Jurkat, Clone E6-1 (cell line): ENCODE measurements at regions not wholly inside any gene's neighbourhood (a gene's known extent, or its start where the extent isn't known, plus 50 kb on each side); places are given as distances from the start of the nearest gene placed in this dataset.
"Not testable (repeated sequence)": the region's sequence is repeated elsewhere in the genome, so short reads cannot be mapped to it uniquely, and the experiment has no call there.

Source experiments
- DNase-seq: peaks from one replicate; pipeline ENCODE4 v3.0.0-alpha.2; 2011; ENCODE audit warnings: low read depth, low spot score
- H3K4me3 ChIP-seq: 2 replicates; pipeline ENCODE4 v1.5.1; 2011; ENCODE audit warnings: mild to moderate bottlenecking, low read length, control low read depth, moderate library complexity

GRCh38 chr17:21512307-21513011 lies 136.3 kb downstream of the KCNJ12 start:
- no peak for DNase-seq
- H3K4me3 ChIP-seq = peak overlapping the region; percentile 34

GRCh38 chr17:21513012-21513570 lies 136.9 kb downstream of the KCNJ12 start:
- H3K4me3 ChIP-seq = peak overlapping the region; percentile 34
- peak; percentile 55 for DNase-seq

GRCh38 chr17:21514567-21514966 lies 138.4 kb downstream of the KCNJ12 start:
- not testable (repeated sequence) for DNase-seq, H3K4me3 ChIP-seq

GRCh38 chr17:21517538-21518293 lies 141.6 kb downstream of the KCNJ12 start:
- no peak overlapping the region for H3K4me3 ChIP-seq
- DNase-seq = no peak

GRCh38 chr17:21522755-21523336 lies 146.7 kb downstream of the KCNJ12 start:
- no peak overlapping the region for H3K4me3 ChIP-seq
- DNase-seq = no peak

GRCh38 chr17:21523497-21524210 lies 147.5 kb downstream of the KCNJ12 start:
- H3K4me3 ChIP-seq = no peak overlapping the region
- no peak for DNase-seq

GRCh38 chr17:21524211-21524591 lies 148.0 kb downstream of the KCNJ12 start:
- H3K4me3 ChIP-seq = no peak overlapping the region
- DNase-seq = no peak

- H3K4me3 ChIP-seq = no peak overlapping the region
- DNase-seq = no peak
Measured at GRCh38 chr17:21525464-21526130, 149.4 kb downstream of the KCNJ12 start.

GRCh38 chr17:21528031-21528695 lies 152.0 kb downstream of the KCNJ12 start:
- DNase-seq = no peak

GRCh38 chr17:21530311-21530710 lies 154.2 kb downstream of the KCNJ12 start:
- DNase-seq = no peak
- no peak overlapping the region for H3K4me3 ChIP-seq

More at GRCh38 chr17:21528031-21528695, 152.0 kb downstream of the KCNJ12 start:
- no peak overlapping the region for H3K4me3 ChIP-seq

- no peak overlapping the region for H3K4me3 ChIP-seq
- DNase-seq = no peak
Measured at GRCh38 chr17:21530841-21531240, 154.7 kb downstream of the KCNJ12 start.

GRCh38 chr17:21532763-21533385 lies 156.7 kb downstream of the KCNJ12 start:
- DNase-seq = peak; percentile 87
- peak overlapping the region; percentile 24 for H3K4me3 ChIP-seq

GRCh38 chr17:21535686-21536375 lies 156.5 kb upstream of the KCNJ18 start:
- no peak overlapping the region for H3K4me3 ChIP-seq
- DNase-seq = no peak

- DNase-seq = no peak
- no peak overlapping the region for H3K4me3 ChIP-seq
Measured at GRCh38 chr17:21537302-21537701, 155.0 kb upstream of the KCNJ18 start.

GRCh38 chr17:21538615-21539014 lies 153.7 kb upstream of the KCNJ18 start:
- DNase-seq = no peak

GRCh38 chr17:21539146-21539545 lies 153.2 kb upstream of the KCNJ18 start:
- DNase-seq = no peak
- H3K4me3 ChIP-seq = no peak overlapping the region

More at GRCh38 chr17:21538615-21539014, 153.7 kb upstream of the KCNJ18 start:
- no peak overlapping the region for H3K4me3 ChIP-seq

GRCh38 chr17:21540502-21540901 lies 151.8 kb upstream of the KCNJ18 start:
- DNase-seq = no peak
- no peak overlapping the region for H3K4me3 ChIP-seq
